ENCODE measurements at regions not wholly inside any gene's neighbourhood (a gene's known extent, or its start where the extent isn't known, plus 50 kb on each side); places are given as distances from the start of the nearest gene placed in this dataset.

GRCh38 chr12:127401005-127401404, 866.0 kb upstream of the TMEM132C start:
- TF ChIP-seq CTCF (conservative IDR thresholded peaks at IDR 0.05; ENCODE audit: low read depth, low read length): no peak
- DNase-seq (ENCODE audit: low read depth): no peak
- H3K4me3 ChIP-seq (ENCODE audit: low read depth, low read length): no peak overlapping the region

- H3K4me3 ChIP-seq (ENCODE audit: low read depth, low read length): no peak overlapping the region
- no peak for DNase-seq (ENCODE audit: low read depth)
- no peak for TF ChIP-seq CTCF (conservative IDR thresholded peaks at IDR 0.05; ENCODE audit: low read depth, low read length)
Measured at GRCh38 chr12:127401536-127401935, 865.4 kb upstream of the TMEM132C start.

GRCh38 chr12:127411166-127411915, 855.6 kb upstream of the TMEM132C start:
- no peak for TF ChIP-seq CTCF (conservative IDR thresholded peaks at IDR 0.05; ENCODE audit: low read depth, low read length)
- no peak overlapping the region for H3K4me3 ChIP-seq (ENCODE audit: low read depth, low read length)
- no peak for DNase-seq (ENCODE audit: low read depth)

- H3K4me3 ChIP-seq (ENCODE audit: low read depth, low read length): no peak overlapping the region
- no peak for TF ChIP-seq CTCF (conservative IDR thresholded peaks at IDR 0.05; ENCODE audit: low read depth, low read length)
- DNase-seq (ENCODE audit: low read depth): no peak
Measured at GRCh38 chr12:127411981-127412380, 855.0 kb upstream of the TMEM132C start.

- no peak for DNase-seq (ENCODE audit: low read depth)
- TF ChIP-seq CTCF (conservative IDR thresholded peaks at IDR 0.05; ENCODE audit: low read depth, low read length): no peak
- H3K4me3 ChIP-seq (ENCODE audit: low read depth, low read length): no peak overlapping the region
Measured at GRCh38 chr12:127412866-127413265, 854.1 kb upstream of the TMEM132C start.

- no peak overlapping the region for H3K4me3 ChIP-seq (ENCODE audit: low read depth, low read length)
- DNase-seq (ENCODE audit: low read depth): no peak
- TF ChIP-seq CTCF (conservative IDR thresholded peaks at IDR 0.05; ENCODE audit: low read depth, low read length): no peak
Measured at GRCh38 chr12:127414186-127414585, 852.8 kb upstream of the TMEM132C start.

- DNase-seq (ENCODE audit: low read depth): no peak
- no peak overlapping the region for H3K4me3 ChIP-seq (ENCODE audit: low read depth, low read length)
- TF ChIP-seq CTCF (conservative IDR thresholded peaks at IDR 0.05; ENCODE audit: low read depth, low read length): no peak
Measured at GRCh38 chr12:127414636-127415035, 852.3 kb upstream of the TMEM132C start.
